PFSK-1 (cell line): ENCODE measurements at regions not wholly inside any gene's neighbourhood (a gene's known extent, or its start where the extent isn't known, plus 50 kb on each side); places are given as distances from the start of the nearest gene placed in this dataset.

ENCODE experiments used
- FOXP2 ChIP-seq: optimal IDR thresholded peaks from 2 replicates; pipeline ENCODE3; 2011; ENCODE audit warnings: borderline replicate concordance, control low read depth, inconsistent platforms; ENCODE audit not compliant: insufficient read depth; ENCODE audit errors: extremely low read length, extremely low read depth
- POLR2AphosphoS5 ChIP-seq: IDR thresholded peaks from 2 replicates; pipeline ENCODE4 v1.6.1; 2012; ENCODE audit warnings: low read depth, mild to moderate bottlenecking, control low read depth, low read length, moderate library complexity
- SIN3A ChIP-seq: IDR thresholded peaks from 2 replicates; pipeline ENCODE4 v1.6.1; 2012; ENCODE audit warnings: mild to moderate bottlenecking, low read length, moderate library complexity, borderline replicate concordance; ENCODE audit not compliant: insufficient read depth
- TAF1 ChIP-seq: IDR thresholded peaks from 2 replicates; pipeline ENCODE4 v1.6.1; 2012; ENCODE audit warnings: low read length, control low read depth, borderline replicate concordance; ENCODE audit not compliant: insufficient read depth
- TF ChIP-seq, protein P1 (sequence below), 2 experiments: IDR thresholded peaks; 2 replicates each; pipeline versions ENCODE4 v1.6.1 to v1.8.0; 2011 to 2012; ENCODE audit warnings: low read depth in 2 of 2, low read length in 2 of 2, control low read depth in 1 of 2, inconsistent platforms in 1 of 2, mild to moderate bottlenecking in 1 of 2, moderate library complexity in 1 of 2; ENCODE audit not compliant: insufficient read depth in 1 of 2

DNA sequence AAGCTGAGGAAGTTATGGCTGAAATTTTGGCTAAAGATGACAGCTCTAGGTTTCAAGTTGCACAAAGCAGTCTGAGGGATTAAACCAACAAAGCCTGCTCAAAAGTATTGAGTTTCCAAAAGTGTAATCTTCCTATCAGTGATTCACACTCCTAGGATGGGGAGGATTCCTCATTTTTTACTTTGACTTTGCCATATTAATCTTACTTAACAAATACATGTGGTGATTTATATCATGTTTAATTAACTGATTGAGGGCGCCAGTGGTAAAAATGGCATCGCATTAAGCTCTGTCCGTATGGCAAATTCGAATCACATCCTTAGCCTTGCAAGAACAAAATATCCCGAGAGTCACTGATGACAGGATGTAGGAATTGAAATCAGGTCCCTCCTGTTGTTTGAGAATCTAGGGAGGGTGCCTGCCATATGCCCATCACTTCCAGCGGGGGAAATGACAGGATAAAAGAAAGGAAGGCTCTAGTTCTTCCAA lies 78.1 kb upstream of the ETAA1 start:
- TF ChIP-seq POLR2AphosphoS5: no peak
- TF ChIP-seq TAF1: no peak
- no peak for TF ChIP-seq SIN3A
- TF ChIP-seq, protein P1, sequence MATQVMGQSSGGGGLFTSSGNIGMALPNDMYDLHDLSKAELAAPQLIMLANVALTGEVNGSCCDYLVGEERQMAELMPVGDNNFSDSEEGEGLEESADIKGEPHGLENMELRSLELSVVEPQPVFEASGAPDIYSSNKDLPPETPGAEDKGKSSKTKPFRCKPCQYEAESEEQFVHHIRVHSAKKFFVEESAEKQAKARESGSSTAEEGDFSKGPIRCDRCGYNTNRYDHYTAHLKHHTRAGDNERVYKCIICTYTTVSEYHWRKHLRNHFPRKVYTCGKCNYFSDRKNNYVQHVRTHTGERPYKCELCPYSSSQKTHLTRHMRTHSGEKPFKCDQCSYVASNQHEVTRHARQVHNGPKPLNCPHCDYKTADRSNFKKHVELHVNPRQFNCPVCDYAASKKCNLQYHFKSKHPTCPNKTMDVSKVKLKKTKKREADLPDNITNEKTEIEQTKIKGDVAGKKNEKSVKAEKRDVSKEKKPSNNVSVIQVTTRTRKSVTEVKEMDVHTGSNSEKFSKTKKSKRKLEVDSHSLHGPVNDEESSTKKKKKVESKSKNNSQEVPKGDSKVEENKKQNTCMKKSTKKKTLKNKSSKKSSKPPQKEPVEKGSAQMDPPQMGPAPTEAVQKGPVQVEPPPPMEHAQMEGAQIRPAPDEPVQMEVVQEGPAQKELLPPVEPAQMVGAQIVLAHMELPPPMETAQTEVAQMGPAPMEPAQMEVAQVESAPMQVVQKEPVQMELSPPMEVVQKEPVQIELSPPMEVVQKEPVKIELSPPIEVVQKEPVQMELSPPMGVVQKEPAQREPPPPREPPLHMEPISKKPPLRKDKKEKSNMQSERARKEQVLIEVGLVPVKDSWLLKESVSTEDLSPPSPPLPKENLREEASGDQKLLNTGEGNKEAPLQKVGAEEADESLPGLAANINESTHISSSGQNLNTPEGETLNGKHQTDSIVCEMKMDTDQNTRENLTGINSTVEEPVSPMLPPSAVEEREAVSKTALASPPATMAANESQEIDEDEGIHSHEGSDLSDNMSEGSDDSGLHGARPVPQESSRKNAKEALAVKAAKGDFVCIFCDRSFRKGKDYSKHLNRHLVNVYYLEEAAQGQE (IDR thresholded peaks at IDR 0.05; ENCODE audit: insufficient read depth in 1 of 2, low read depth in 2 of 2, low read length in 2 of 2): no peak
- TF ChIP-seq FOXP2: no peak

DNA sequence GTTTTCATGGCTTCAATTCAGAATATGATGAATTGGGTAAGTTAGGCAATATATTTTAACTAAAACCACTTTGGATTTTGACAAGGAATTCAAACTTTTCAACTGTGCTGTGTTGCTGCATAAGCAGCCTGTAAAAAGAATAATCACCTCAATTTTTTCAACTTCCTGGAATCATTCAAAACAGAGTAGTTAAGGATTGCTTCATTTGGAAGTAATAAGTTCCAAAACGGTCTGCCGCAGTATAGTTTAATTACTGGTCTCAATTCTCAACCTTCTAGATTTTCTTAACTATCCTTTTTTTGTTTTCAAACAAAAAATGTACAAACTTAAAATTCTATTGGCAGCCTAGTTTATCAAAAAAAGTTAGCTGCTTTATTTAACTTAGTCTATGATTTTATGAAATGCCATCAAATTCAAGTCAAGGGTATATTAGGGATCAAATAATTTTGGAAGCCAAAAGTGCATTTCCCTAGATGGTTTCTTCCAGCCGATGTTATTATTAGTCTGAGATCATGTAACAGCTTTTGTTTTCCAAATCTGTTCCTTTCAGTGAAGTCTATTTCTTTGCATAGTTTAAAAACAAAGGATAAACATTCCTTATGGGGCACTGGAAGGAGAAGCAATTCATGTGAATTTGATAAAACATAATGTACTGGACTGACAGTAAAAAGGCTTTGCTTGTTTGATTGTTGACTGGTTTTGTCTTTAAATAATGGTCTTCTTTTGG lies 76.1 kb upstream of the ETAA1 start:
- TF ChIP-seq FOXP2 (no peak), TAF1 (no peak), SIN3A (no peak), POLR2AphosphoS5 (no peak)
- TF ChIP-seq, protein P1 (IDR thresholded peaks at IDR 0.05; ENCODE audit: insufficient read depth in 1 of 2, low read depth in 2 of 2, low read length in 2 of 2): no peak

DNA sequence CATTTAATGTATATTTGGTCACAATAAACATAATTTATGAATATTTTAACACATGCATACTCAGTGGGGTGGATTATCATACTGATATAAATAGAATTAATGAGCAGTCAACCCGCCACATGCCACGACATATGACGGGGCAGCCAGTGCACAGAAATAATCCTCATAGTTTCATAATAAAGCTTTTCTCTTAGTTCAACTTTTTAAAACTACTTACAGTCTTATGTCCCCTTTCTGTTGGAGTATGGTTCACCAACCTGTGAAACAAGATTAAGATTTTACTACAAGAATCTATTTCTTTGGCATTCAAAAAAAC lies 75.6 kb upstream of the ETAA1 start:
- TF ChIP-seq SIN3A (no peak), POLR2AphosphoS5 (no peak), FOXP2 (no peak), TAF1 (no peak)
- TF ChIP-seq, protein P1 (IDR thresholded peaks at IDR 0.05; ENCODE audit: insufficient read depth in 1 of 2, low read depth in 2 of 2, low read length in 2 of 2): no peak

DNA sequence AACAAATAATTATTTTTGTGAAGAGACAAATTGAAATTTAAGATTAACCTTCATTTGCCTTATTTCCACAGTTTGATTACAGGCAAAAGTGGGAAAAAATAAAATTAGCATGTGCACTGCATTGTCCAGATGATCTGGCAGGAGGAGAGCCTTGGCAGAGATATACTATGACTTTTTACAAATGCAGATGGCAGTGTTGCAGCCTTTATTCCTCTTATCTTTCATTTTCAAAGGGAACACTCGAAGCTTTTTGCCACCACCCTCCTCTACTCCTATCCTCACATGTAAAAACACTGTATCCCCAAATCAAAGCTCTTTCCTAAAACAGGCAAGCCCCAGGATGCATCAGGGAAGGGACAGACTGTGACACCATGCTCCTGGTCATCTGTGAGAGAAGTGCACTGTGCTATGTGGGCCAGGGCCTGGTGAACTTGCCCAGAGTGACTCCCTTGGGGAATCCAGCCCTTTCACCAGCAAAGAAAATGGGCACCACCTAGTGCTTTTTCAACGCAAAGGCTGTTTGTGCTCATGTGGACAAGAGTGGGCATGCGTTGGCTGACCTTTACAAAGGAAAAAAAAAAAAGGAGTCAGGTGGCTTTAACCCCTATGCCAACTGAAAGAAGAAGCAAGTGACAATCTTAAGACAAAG lies 74.7 kb upstream of the ETAA1 start:
- TF ChIP-seq, protein P1 (IDR thresholded peaks at IDR 0.05; ENCODE audit: insufficient read depth in 1 of 2, low read depth in 2 of 2, low read length in 2 of 2): no peak
- TF ChIP-seq TAF1 (no peak), FOXP2 (no peak), SIN3A (no peak)
